ENCODE measurements at regions not wholly inside any gene's neighbourhood (a gene's known extent, or its start where the extent isn't known, plus 50 kb on each side); places are given as distances from the start of the nearest gene placed in this dataset.

- no peaks in the 10 kb centered on the region for H3K27me3 ChIP-seq (replicated peaks in 1 of 4; ENCODE audit: control insufficient read depth in 3 of 4, extremely low read depth in 1 of 4, insufficient read depth in 3 of 4, low read length in 3 of 4)
- no peak overlapping the region for H2AK5ac ChIP-seq (ENCODE audit: low read depth, low read length)
- H2BK120ac ChIP-seq (replicated peaks; ENCODE audit: low read depth, low read length) = no peak overlapping the region
- H2BK20ac ChIP-seq (ENCODE audit: low read length) = no peak overlapping the region
- no peaks in the 10 kb centered on the region for H3K79me1 ChIP-seq (ENCODE audit: low read depth, low read length)
- H4K91ac ChIP-seq (replicated peaks; ENCODE audit: insufficient read length, low read length) = no peak overlapping the region
- no peaks in the 10 kb centered on the region for H3K23me2 ChIP-seq (ENCODE audit: low read depth, low read length)
- no peak overlapping the region for H3K9ac ChIP-seq (replicated peaks in 1 of 4; ENCODE audit: extremely low read depth in 1 of 4, low read depth in 3 of 4, low read length in 3 of 4)
- no peaks in the 10 kb centered on the region for H3K4me1 ChIP-seq (replicated peaks in 1 of 4; ENCODE audit: control insufficient read depth in 3 of 4, insufficient read depth in 4 of 4, low read length in 3 of 4)
- H3K27ac ChIP-seq (ENCODE audit: low read depth, low read length) = no peak overlapping the region
- no peaks in the 10 kb centered on the region for H4K20me1 ChIP-seq (replicated peaks in 1 of 2; ENCODE audit: control insufficient read depth in 1 of 2, insufficient read depth in 2 of 2, low read length in 2 of 2)
- no peaks in the 10 kb centered on the region; a peak in 1 of 8 replicates for H3K36me3 ChIP-seq (ENCODE audit: control insufficient read depth in 2 of 4, insufficient read depth in 4 of 4, low read length in 3 of 4)
- CTCF ChIA-PET (ENCODE audit: partially characterized antibody) = no interaction called here
- no peak overlapping the region for H3K4me2 ChIP-seq (ENCODE audit: insufficient read depth in 1 of 2, low read depth in 2 of 2, low read length in 2 of 2)
- H4K5ac ChIP-seq (ENCODE audit: insufficient read length, low read depth, low read length) = no peak overlapping the region
- TF ChIP-seq CHD2 (IDR thresholded peaks at IDR 0.05; ENCODE audit: low read length) = no peak
- TF ChIP-seq SUZ12 (IDR thresholded peaks at IDR 0.05; ENCODE audit: low read length) = no peak
- TF ChIP-seq YY1 (IDR thresholded peaks at IDR 0.05; ENCODE audit: low read depth, low read length) = no peak
- TF ChIP-seq SP4 (IDR thresholded peaks at IDR 0.05; ENCODE audit: low read length) = no peak
- TF ChIP-seq GTF2F1 (IDR thresholded peaks at IDR 0.05; ENCODE audit: borderline replicate concordance, low read depth, low read length) = no peak
- no peak for TF ChIP-seq CHD1 (IDR thresholded peaks at IDR 0.05; ENCODE audit: low read depth, low read length)
- no peak for TF ChIP-seq CBX5 (IDR thresholded peaks at IDR 0.05; ENCODE audit: low read depth, low read length)
- no peak for TF ChIP-seq BACH1 (IDR thresholded peaks at IDR 0.05; ENCODE audit: low read length)
- peaks cover 6 to 7% of the 10 kb centered on the region in 2 experiments; a peak in 1 of 4 replicates for H3K9me3 ChIP-seq (ENCODE audit: insufficient read depth in 2 of 2, low read depth in 1 of 2, low read length in 1 of 2)
- H2BK12ac ChIP-seq (ENCODE audit: low read depth, low read length) = no peak overlapping the region
- no peak overlapping the region for H2BK15ac ChIP-seq (ENCODE audit: low read length)
- FAIRE-seq (no peak), DNase-seq (ENCODE audit: low read depth in 1 of 2, low spot score in 2 of 2) (no peak)
- WGBS, 2 experiments (ENCODE audit: extremely low coverage in 1 of 2, insufficient coverage in 1 of 2, insufficient read length in 1 of 2, insufficient replicate concordance in 2 of 2, low coverage in 1 of 2, low lambda C conversion rate in 2 of 2, missing lambda C conversion rate in 1 of 2) = 100% methylated on average over 2 of the region's 2 CpGs; no CpG with 5 or more reads in 1 of the 2 experiments
- no peak overlapping the region for H3K23ac ChIP-seq (ENCODE audit: insufficient read length)
- no peak overlapping the region for H2BK5ac ChIP-seq (ENCODE audit: low read depth, low read length)
- H4K8ac ChIP-seq (ENCODE audit: extremely low read depth, insufficient read depth, low read length) = no peak overlapping the region
- POLR2A ChIA-PET (ENCODE audit: partially characterized antibody) = no interaction called here
- no peak overlapping the region for H3K18ac ChIP-seq (ENCODE audit: extremely low read depth, low read length)
- H3K79me2 ChIP-seq (ENCODE audit: control insufficient read depth in 1 of 2, insufficient read depth in 2 of 2, low read length in 2 of 2) = no peaks in the 10 kb centered on the region
- no peak overlapping the region for H3K4me3 ChIP-seq (ENCODE audit: extremely low read depth in 1 of 4, insufficient read depth in 2 of 4, low read depth in 3 of 4, low read length in 4 of 4)
- no peak overlapping the region for H2AFZ ChIP-seq (ENCODE audit: low read length)
- H3K4ac ChIP-seq (replicated peaks; ENCODE audit: insufficient read length, low read depth, low read length) = no peak overlapping the region
- no peak overlapping the region for H3K14ac ChIP-seq (ENCODE audit: insufficient read length)
- H3K56ac ChIP-seq (replicated peaks; ENCODE audit: insufficient read length, low read depth, low read length) = no peak overlapping the region
These were observed 107.9 kb upstream of the PMCH start for GRCh38 chr12:102305486-102305885.
